DMS53 treated with DMSO at 0.1 percent for 48 hours (cell line): ENCODE measurements at regions not wholly inside any gene's neighbourhood (a gene's known extent, or its start where the extent isn't known, plus 50 kb on each side); places are given as distances from the start of the nearest gene placed in this dataset.
A peak's percentile ranks its signal among the peaks of the same experiment; 100 is the strongest.

ENCODE experiments used
- DNase-seq: peaks from one replicate; lab custom pipeline; 2025; ENCODE audit not compliant: unreplicated experiment; lab: John Stamatoyannopoulos, UW

- DNase-seq = no peak
These were observed 141.8 kb upstream of the PJA1 start for GRCh38 chrX:69307029-69307428.

DNA sequence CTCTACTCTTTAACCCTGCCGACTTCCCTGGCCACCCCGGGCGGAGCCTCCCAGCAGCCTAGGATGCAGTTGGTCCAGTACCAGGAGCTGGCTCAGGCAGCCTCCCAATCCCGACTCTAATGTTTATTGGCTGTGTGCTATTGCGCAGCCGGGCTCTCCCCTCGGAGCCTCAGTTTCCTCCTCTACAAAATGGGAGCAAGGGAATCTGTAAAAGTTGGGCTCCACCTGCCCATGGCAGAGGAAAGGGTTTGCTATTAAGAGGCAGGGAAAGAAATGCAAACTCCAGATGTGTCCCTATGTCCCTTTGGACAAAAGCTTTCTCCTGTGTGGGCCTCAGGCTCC lies 140.8 kb upstream of the PJA1 start:
- DNase-seq = no peak

DNA sequence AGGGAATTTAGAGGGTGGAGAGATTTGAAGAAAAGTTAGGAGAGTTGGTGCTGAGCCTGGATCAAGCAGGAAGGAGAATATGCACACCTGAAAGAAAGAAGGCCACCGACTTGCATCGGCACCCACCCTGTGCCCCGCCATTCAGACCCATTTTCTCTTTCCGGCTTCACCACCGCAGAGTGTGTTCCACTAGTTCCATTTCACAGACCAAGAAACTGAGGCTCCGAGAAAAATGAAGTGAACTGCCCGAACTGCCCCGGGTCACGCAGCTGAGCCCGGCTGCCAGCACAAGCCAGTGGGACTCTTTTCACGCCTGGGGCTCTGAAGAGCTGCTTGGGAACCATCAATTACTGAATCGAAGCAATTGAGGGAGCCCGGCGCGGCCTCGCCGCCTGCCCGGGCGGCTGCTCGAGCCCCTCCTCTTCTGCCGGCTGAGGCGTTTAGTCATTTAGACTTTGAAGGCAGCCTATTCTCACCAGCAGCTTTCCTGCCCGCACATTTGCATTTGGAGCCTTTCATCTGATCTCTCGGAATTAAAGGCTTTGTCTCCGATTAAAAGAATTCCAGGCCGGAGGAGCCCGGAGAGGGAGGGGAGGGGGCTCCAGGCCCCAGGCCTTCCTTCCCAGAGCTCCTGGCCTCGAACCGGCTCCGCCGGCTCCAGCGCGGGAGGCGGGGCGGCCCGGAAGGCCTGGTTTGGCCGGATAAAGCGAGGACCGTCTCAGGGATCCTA lies 140.2 kb upstream of the PJA1 start:
- DNase-seq = no peak

GRCh38 chrX:69303231-69303630 lies 138.0 kb upstream of the PJA1 start:
- no peak for DNase-seq

- DNase-seq = no peak
These were observed 134.9 kb upstream of the PJA1 start for GRCh38 chrX:69299951-69300714.

DNA sequence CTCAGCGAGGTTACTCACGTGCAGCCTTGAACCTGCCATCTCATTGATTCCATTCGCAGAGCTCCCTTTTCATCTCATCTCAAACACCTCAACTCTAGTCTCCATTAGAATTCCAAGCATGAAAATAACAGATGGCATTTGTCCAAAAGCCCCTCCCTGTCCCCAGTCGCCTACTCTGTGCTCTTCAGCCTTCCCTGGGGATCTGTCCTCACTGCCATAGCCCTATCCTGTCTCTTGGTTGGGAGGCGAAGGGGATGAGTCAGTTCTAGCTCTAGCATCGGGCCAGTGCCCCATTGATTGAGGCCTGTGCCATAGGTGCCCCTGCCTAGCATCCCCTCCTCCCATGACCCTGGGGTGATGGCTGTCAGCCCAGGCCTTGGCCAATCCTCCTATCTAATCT lies 134.0 kb upstream of the PJA1 start:
- DNase-seq = no peak

- DNase-seq = no peak
These were observed 133.3 kb upstream of the PJA1 start for GRCh38 chrX:69298466-69299140.

- no peak for DNase-seq
These were observed 132.3 kb upstream of the PJA1 start for GRCh38 chrX:69297506-69297905.

GRCh38 chrX:69293776-69294601 lies 128.7 kb upstream of the PJA1 start:
- no peak for DNase-seq

DNA sequence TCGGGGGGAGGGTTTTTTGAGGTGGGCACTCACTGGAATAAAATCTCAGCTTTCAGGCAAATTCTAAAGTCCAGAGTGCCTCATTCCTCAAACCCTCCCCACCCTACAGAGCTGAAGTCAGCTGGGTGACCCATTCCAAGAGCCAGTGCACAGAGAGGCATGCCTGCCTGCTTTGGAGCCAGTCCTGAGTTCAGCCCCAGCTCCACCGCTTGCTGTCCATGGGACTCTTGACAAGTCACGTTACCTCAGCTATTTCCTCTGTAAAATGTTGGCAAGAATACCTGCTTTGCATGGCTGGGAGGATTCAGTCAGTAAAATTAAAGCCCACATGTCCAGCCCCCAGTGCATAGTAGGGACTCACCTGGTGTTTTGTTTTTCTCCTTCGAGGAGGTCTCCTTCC lies 125.9 kb upstream of the PJA1 start:
- no peak for DNase-seq

DNA sequence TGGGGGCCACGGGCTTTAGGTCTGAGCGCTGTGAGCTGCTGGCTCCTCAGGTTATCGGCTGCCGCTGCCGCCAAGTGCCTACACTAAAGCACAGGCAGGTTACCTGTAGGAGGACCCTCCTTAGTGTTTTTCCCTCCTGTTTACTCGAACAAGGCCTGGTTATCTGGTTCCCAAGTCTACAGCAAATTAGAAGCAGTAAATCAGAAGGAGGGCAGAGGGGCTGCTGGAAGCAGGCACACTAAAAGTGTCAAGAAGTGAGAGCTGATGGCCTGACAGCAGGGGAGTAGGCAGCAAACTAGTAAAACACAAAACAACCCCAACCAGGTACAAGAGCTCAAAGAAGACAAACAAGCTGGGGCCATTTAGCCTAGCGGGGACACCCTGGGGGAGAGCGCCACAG lies 125.0 kb upstream of the PJA1 start:
- no peak for DNase-seq

GRCh38 chrX:69289793-69290123 lies 124.5 kb upstream of the PJA1 start:
- DNase-seq = no peak

GRCh38 chrX:69289046-69289792 lies 124.0 kb upstream of the PJA1 start:
- DNase-seq = no peak

- no peak for DNase-seq
These were observed 121.8 kb upstream of the PJA1 start for GRCh38 chrX:69287095-69287494.

GRCh38 chrX:69286565-69286906 lies 121.3 kb upstream of the PJA1 start:
- no peak for DNase-seq

GRCh38 chrX:69285881-69286564 lies 120.8 kb upstream of the PJA1 start:
- peak; percentile 11 for DNase-seq

DNA sequence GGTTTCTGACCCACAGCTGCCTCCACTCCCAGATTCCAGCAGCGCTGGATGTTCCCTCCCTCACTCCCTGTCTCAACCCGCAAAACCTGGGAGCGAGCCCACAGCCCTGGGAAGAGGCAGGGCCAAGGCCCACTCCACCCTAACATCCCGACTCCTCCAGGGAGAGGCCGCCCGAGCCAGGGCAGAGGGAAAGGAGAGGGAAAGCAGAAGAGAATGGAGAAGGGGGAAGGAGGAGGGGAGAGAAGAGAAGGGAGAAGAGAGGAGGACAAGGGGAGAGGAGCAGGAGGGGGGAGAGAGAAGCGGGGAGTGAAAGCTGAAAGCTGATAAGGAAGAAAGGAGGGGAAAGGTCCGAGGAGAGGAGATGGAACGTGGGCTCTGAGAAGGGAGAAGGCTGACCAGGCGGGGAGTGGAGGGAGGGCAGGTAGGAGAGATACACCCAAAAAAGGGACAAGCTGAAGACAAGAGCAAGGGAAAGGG lies 120.2 kb upstream of the PJA1 start:
- no peak for DNase-seq

GRCh38 chrX:69284491-69284890 lies 119.2 kb upstream of the PJA1 start:
- no peak for DNase-seq

- no peak for DNase-seq
These were observed 117.8 kb upstream of the PJA1 start for GRCh38 chrX:69282893-69283690.
